ENCODE measurements at regions not wholly inside any gene's neighbourhood (a gene's known extent, or its start where the extent isn't known, plus 50 kb on each side); places are given as distances from the start of the nearest gene placed in this dataset.

GRCh38 chr19:34309368-34310138 lies 55.2 kb downstream of the GARRE1 start:
- TF ChIP-seq CTCF (IDR thresholded peaks at IDR 0.05) (no peak), POLR2A (IDR thresholded peaks at IDR 0.05) (no peak)
